OCI-LY3 (cell line): ENCODE measurements at regions not wholly inside any gene's neighbourhood (a gene's known extent, or its start where the extent isn't known, plus 50 kb on each side); places are given as distances from the start of the nearest gene placed in this dataset.

Experiments used
- H2AFZ ChIP-seq: fragments of 200-600, 300-600 bp; shearing (Covaris generic); 2 replicates; pipeline ENCODE4 v1.6.0; 2014; ENCODE audit warnings: antibody characterized with exemption, low read depth, low read length
- H3K27ac ChIP-seq: fragments of 200-600, 300-600 bp; sonication (generic); 2 replicates; pipeline ENCODE4 v1.5.1; 2014; ENCODE audit warnings: mild to moderate bottlenecking, low read length, moderate library complexity, mixed read lengths
- H3K27me3 ChIP-seq: fragments of 200-600, 300-600 bp; sonication (generic); 2 replicates; pipeline ENCODE4 v1.6.1; 2014; ENCODE audit warnings: low read depth, low read length, mixed read lengths
- H3K36me3 ChIP-seq: fragments of 200-600, 300-600 bp; sonication (generic); replicated peaks from 2 replicates; pipeline ENCODE3; 2014; ENCODE audit warnings: low read depth, low read length, mixed read lengths
- H3K4me1 ChIP-seq: fragments of 300-600, 200-600 bp; sonication (generic); 2 replicates; pipeline ENCODE4 v1.6.1; 2014; ENCODE audit warnings: low read length, mixed read lengths
- H3K4me2 ChIP-seq: fragments of 200-600, 300-600 bp; sonication (generic); 2 replicates; pipeline ENCODE4 v1.6.1; 2014; ENCODE audit warnings: low read length, mixed read lengths
- H3K4me3 ChIP-seq: fragments of 300-600, 200-600 bp; sonication (generic); 2 replicates; pipeline ENCODE4 v1.5.1; 2014; ENCODE audit warnings: antibody characterized with exemption, mild to moderate bottlenecking, low read length, moderate library complexity
- H3K79me2 ChIP-seq: fragments of 300-600, 200-600 bp; shearing (Covaris generic); 2 replicates; pipeline ENCODE4 v1.6.1; 2014; ENCODE audit warnings: mild to moderate bottlenecking, low read length, mixed read lengths
- H3K9ac ChIP-seq: fragments of 300-600, 200-600 bp; shearing (Covaris generic); 2 replicates; pipeline ENCODE4 v1.6.0; 2014; ENCODE audit warnings: mild to moderate bottlenecking, low read length, moderate library complexity
- H3K9me3 ChIP-seq: fragments of 200-600, 300-600 bp; shearing (Covaris generic); 2 replicates; pipeline ENCODE4 v1.6.1; 2014; ENCODE audit warnings: low read length, mixed read lengths; ENCODE audit not compliant: insufficient read depth
- H4K20me1 ChIP-seq: fragments of 200-600, 300-600 bp; sonication (generic); 2 replicates; pipeline ENCODE4 v1.6.1; 2016; ENCODE audit warnings: low read length, mixed read lengths; ENCODE audit not compliant: insufficient read depth
- EZH2phosphoT487 ChIP-seq: fragments of 200-600 bp; shearing (Covaris generic); IDR thresholded peaks from 2 replicates; pipeline ENCODE4 v1.6.1; 2018; ENCODE audit warnings: antibody characterized with exemption, mixed run types, low read depth
- TF ChIP-seq, protein P1 (sequence below): fragments of 200-600, 300-600 bp; sonication (generic); IDR thresholded peaks from 2 replicates; pipeline ENCODE4 v1.5.1; 2014; ENCODE audit warnings: antibody characterized with exemption, low read length, low read depth

- Histone ChIP-seq H3K36me3 (no peaks in the 10 kb centered on the region), H3K4me2 (no peak overlapping the region), H3K4me3 (no peak overlapping the region), H2AFZ (no peak overlapping the region), H3K9me3 (no peaks in the 10 kb centered on the region), H3K79me2 (no peaks in the 10 kb centered on the region), H4K20me1 (no peaks in the 10 kb centered on the region), H3K9ac (no peak overlapping the region), H3K27me3 (no peaks in the 10 kb centered on the region), H3K4me1 (no peaks in the 10 kb centered on the region), H3K27ac (no peak overlapping the region)
- TF ChIP-seq EZH2phosphoT487, result no peak
- TF ChIP-seq, protein P1, sequence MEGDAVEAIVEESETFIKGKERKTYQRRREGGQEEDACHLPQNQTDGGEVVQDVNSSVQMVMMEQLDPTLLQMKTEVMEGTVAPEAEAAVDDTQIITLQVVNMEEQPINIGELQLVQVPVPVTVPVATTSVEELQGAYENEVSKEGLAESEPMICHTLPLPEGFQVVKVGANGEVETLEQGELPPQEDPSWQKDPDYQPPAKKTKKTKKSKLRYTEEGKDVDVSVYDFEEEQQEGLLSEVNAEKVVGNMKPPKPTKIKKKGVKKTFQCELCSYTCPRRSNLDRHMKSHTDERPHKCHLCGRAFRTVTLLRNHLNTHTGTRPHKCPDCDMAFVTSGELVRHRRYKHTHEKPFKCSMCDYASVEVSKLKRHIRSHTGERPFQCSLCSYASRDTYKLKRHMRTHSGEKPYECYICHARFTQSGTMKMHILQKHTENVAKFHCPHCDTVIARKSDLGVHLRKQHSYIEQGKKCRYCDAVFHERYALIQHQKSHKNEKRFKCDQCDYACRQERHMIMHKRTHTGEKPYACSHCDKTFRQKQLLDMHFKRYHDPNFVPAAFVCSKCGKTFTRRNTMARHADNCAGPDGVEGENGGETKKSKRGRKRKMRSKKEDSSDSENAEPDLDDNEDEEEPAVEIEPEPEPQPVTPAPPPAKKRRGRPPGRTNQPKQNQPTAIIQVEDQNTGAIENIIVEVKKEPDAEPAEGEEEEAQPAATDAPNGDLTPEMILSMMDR, result no peak
Measured at GRCh38 chr4:137922721-137923120, 319.4 kb downstream of the SLC7A11 start.

- peaks cover 18% of the 10 kb centered on the region for H3K4me1 ChIP-seq
- no peak overlapping the region for H3K4me3 ChIP-seq
- no peak overlapping the region for H3K27ac ChIP-seq
Measured at GRCh38 chr4:137909529-137910309, 332.4 kb downstream of the SLC7A11 start.

DNA sequence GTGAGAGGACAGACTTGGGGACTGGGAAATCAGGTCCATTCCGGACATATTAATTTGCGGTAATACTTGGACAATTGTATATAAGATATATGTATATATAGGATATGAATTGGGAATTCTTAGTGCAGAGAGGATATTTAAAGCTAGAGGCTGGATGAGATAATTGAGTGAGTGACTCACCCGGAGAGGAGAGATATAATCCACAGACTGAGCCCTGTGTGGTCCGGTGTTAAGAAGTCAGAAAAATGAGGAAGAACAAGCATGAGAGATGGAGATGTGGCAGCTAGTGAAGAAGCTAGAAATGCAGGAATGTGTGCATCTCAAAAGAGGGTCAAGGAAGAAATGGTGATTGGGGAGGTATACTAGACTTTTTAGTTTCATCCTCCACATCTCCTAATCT, 336.2 kb downstream of the SLC7A11 start:
- Histone ChIP-seq H3K9ac (no peak overlapping the region), H3K4me3 (no peak overlapping the region), H2AFZ (no peak overlapping the region), H3K79me2 (no peaks in the 10 kb centered on the region), H3K27ac (no peak overlapping the region), H3K4me1 (peaks cover 5% of the 10 kb centered on the region), H3K9me3 (no peaks in the 10 kb centered on the region), H3K4me2 (no peak overlapping the region), H3K27me3 (no peaks in the 10 kb centered on the region), H3K36me3 (no peaks in the 10 kb centered on the region), H4K20me1 (no peaks in the 10 kb centered on the region)
- no peak for TF ChIP-seq EZH2phosphoT487
- TF ChIP-seq, protein P1, result no peak

More at GRCh38 chr4:137909529-137910309, 332.4 kb downstream of the SLC7A11 start:
- Histone ChIP-seq H3K27me3 (no peaks in the 10 kb centered on the region), H3K9ac (no peak overlapping the region), H3K79me2 (no peaks in the 10 kb centered on the region), H3K36me3 (no peaks in the 10 kb centered on the region), H2AFZ (no peak overlapping the region), H3K4me2 (no peak overlapping the region), H3K9me3 (no peaks in the 10 kb centered on the region), H4K20me1 (no peaks in the 10 kb centered on the region)
- TF ChIP-seq, protein P1, result no peak
- TF ChIP-seq EZH2phosphoT487, result no peak

- Histone ChIP-seq H3K9me3 (no peaks in the 10 kb centered on the region), H3K79me2 (no peaks in the 10 kb centered on the region), H2AFZ (no peak overlapping the region), H4K20me1 (no peaks in the 10 kb centered on the region), H3K9ac (no peak overlapping the region), H3K4me1 (no peaks in the 10 kb centered on the region), H3K27ac (no peak overlapping the region), H3K36me3 (no peaks in the 10 kb centered on the region), H3K27me3 (no peaks in the 10 kb centered on the region), H3K4me3 (no peak overlapping the region), H3K4me2 (no peak overlapping the region)
- TF ChIP-seq EZH2phosphoT487, result no peak
- TF ChIP-seq, protein P1, result no peak
Measured at GRCh38 chr4:137901114-137901513, 341.0 kb downstream of the SLC7A11 start.
